ENCODE measurements at regions not wholly inside any gene's neighbourhood (a gene's known extent, or its start where the extent isn't known, plus 50 kb on each side); places are given as distances from the start of the nearest gene placed in this dataset.

DNA sequence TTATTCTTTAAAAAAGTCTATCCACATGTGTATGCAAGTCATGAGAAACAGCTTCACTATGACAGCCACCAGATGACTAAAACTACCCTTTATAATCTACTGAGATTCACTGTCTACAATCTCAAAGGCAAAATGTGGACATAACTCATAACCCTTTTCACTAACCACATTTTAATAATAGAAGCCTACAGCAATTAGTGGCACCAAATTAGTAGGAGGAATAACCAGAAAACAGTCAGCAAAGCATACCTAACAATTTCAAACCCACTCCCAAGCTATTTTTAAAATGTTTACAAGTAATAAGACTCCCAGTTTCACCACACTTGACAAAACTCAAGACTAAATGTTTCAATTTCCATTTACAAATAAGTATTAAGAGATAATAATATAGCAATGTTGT is 442.9 kb downstream of the PTPRC start:
- no peak for TF ChIP-seq PPARA (CRISPR knock-in tag; IDR thresholded peaks at IDR 0.05; ENCODE audit: borderline replicate concordance)
- no peak for TF ChIP-seq ESRRG (CRISPR knock-in tag; IDR thresholded peaks at IDR 0.05)
- no peak for TF ChIP-seq ZFP3 (CRISPR knock-in tag; IDR thresholded peaks at IDR 0.05)
- TF ChIP-seq ISL1 (CRISPR knock-in tag; IDR thresholded peaks at IDR 0.05), result no peak
- no peak for TF ChIP-seq BACH2 (CRISPR knock-in tag; IDR thresholded peaks at IDR 0.05; ENCODE audit: borderline replicate concordance)
- no peak for TF ChIP-seq ARNTL (CRISPR knock-in tag; IDR thresholded peaks at IDR 0.05; ENCODE audit: borderline replicate concordance, low read depth)
- TF ChIP-seq GLIS3 (CRISPR knock-in tag; IDR thresholded peaks at IDR 0.05), result no peak
